A673 (cell line): ENCODE measurements at regions not wholly inside any gene's neighbourhood (a gene's known extent, or its start where the extent isn't known, plus 50 kb on each side); places are given as distances from the start of the nearest gene placed in this dataset.

Experiments
- CTCF ChIP-seq: fragments of 300-800, 200-600 bp; sonication (generic); conservative IDR thresholded peaks from 2 replicates; pipeline ENCODE4 v1.5.1; 2017; ENCODE audit warnings: low read depth, mild to moderate bottlenecking, antibody characterized with exemption, low read length, moderate library complexity, mixed read lengths
- EZH2 ChIP-seq: fragments of 200-600 bp; sonication (generic); IDR thresholded peaks from 2 replicates; pipeline ENCODE4 v1.6.1; 2017; ENCODE audit warnings: borderline replicate concordance, low read depth, mild to moderate bottlenecking, mixed read lengths, antibody characterized with exemption, low read length; ENCODE audit not compliant: poor library complexity, severe bottlenecking

GRCh38 chr3:13141183-13141582 lies 68.0 kb upstream of the IQSEC1 start:
- no peak for TF ChIP-seq CTCF
- TF ChIP-seq EZH2 = no peak
